ENCODE measurements at regions not wholly inside any gene's neighbourhood (a gene's known extent, or its start where the extent isn't known, plus 50 kb on each side); places are given as distances from the start of the nearest gene placed in this dataset.

GRCh38 chr3:13135811-13136321 lies 62.6 kb upstream of the IQSEC1 start:
- no peak for DNase-seq (ENCODE audit: low spot score)

DNA sequence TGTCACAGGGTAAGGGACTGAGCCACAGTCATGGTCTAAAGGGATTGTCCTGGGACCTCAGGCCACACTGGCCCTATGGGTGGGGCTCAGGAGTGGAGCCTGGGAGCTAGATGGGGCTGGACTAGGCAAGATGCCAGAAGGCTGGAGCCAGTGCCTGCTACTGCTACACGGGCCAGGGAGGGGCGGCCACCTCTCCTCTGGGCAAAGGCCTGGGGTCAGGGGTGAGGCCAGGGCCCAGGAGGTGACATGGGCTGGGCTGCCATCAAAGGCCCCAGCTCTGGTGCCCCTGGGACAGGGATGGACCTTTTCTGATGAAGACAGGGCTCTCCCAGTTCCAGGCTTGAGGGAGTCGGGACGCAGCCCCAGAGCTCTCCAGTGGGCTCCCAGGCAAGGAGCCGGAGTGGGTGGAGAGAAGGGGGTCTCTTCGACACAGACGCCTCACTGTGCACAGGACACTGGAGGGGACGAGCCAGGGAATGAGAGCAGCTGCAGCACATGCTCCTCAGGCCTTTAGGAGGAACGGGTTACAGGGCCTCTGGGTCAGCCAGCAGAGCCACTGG lies 62.1 kb upstream of the IQSEC1 start:
- DNase-seq (ENCODE audit: low spot score): no peak

DNA sequence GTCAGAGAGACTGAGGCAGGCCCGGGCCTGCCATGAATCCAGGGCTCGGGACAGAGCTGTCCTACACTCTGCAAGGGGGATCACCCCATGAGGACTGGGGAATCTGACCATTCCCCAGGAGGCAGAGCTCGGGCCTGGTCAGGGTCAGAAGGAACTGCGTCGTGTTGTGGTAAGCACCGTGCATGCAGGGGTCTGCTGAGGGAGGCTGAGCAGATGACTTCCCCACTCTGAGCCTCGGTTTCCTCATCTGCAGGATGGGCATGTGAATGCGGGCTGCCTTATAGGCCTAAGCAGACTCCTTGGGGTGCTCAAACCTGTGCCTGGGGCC lies 61.6 kb upstream of the IQSEC1 start:
- no peak for DNase-seq (ENCODE audit: low spot score)

GRCh38 chr3:13134166-13134878 lies 61.1 kb upstream of the IQSEC1 start:
- DNase-seq (ENCODE audit: low spot score): no peak

DNA sequence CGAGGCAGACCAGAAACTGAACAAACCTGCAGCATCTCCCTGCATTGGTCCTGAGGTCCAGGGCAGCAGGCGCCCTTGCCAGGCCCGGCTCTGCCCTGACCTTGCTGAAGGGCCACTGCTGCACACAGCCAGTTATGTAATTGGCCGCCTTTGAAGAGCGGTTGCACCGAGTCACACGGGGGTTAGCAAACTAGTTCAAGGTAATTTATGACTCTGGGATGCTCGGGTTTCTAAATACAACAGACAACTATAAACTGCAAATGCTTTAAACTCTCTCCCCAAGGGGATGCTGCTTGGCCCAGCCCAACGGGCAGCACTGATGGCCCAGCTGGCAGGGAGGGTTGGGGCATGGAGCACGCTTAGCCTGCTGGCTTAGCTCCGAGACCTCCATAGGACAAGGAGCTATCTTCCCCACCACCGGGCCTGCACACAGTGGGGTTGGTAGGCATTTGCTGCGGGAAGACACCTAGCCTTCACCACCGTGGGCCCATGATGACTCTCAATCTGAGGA lies 60.3 kb upstream of the IQSEC1 start:
- DNase-seq (ENCODE audit: low spot score): no peak

DNA sequence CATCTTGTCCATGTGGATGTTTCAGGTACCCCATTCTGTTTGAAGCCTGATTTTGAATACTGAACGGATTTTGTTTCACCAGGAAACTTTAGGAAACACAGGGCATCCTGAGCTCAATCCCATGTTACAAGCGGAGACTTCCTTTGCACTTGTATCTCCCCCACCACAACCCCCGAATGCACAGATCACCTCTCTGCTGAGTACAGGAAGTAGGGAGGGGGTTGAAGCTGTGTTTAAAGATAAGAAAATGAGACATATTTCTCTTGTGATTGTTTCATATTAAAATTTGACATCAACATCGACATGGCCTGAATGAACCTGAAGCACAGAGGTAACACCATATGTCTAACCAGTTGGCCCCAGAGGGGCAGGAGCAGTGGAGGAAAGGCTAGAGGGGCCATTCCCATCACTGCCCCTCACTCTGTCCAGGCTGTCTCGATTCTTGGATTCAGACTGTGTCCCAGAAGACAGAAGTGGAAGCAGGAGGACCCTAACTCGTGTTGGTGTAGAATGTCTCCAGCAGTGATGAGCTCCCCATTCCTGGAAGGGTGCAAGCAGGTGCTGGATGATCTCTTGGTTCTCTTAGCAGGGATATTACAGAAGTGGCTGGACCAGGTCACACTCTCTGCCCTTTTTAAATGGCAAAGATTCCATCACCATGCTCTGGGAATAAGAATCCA lies 59.6 kb upstream of the IQSEC1 start:
- DNase-seq (ENCODE audit: low spot score): no peak

DNA sequence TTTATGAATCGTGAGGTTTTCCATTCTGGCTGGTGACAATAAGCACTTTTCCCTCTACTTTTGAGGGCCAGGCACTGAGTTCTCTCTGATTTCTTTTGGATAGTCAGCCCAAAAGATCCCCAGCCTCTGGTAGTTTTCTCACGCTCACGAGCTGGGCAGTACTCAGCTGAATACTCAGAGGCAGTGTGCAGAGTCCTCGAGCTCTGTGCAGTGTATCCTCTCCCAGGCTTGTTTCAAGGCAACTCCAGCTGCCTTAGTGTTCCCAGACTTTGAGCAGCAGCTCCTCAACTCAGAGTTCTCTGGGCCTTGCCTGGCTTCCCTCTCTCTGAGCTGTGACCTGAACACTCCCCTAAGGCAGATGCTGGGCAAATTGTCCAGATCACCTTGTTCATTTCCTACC lies 59.1 kb upstream of the IQSEC1 start:
- no peak for DNase-seq (ENCODE audit: low spot score)

DNA sequence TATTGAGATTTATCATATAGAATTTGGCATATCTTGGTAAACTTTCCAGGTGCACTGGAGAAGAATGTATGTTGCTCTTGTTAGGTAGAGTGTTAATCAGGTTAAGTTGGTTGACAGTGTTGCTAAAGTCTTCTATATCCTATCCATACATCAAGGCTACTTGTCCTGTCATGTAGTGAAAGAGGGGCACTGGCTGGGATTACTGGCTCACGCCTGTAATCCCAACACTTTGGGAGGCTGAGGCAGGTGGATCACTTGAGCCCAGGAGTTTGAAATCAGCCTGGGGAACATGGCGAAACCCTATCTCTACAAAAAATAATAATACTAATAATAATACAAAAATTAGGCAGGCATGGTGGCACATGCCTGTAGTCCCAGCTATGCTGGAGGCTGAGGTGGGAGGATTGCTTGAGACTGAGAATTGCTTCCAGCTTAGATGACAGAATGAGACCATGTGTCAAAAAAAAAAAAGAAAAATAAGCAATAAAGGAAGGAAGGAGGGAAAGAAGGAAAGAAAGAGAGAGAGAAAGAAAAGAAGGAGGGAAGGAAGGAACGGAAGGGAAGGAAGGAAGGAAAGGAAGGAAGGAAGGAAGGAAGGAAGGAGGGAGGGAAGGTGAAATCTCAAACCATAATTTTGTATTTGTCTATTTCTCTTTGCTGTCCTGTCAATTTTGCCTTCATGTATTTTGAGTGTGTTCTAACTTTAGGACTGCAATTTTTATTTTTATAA lies 57.4 kb upstream of the IQSEC1 start:
- DNase-seq (ENCODE audit: low spot score): no peak

- no peak for DNase-seq (ENCODE audit: low spot score)
Measured at GRCh38 chr3:13125092-13126015, 52.1 kb upstream of the IQSEC1 start.

GRCh38 chr3:13124631-13125030 lies 51.4 kb upstream of the IQSEC1 start:
- DNase-seq (ENCODE audit: low spot score): no peak

DNA sequence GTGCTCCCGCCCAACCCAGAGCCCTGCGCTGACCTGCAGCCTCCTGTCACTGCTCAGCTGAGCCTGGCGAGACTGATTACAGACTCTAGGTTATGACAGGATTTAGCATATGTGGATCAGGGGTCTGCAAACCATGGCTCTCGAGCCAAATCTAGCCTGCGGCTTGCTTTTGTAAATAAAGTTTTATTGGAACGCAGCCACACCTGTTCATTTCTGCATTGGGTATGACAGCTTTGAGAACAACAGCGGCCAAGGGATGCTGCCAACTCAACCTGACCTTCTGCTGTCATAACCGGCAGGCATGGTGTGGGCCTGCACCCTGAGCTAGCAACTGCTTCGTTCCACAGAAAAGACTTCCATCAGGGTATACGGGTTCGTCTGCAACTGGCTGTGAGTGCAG lies 50.5 kb upstream of the IQSEC1 start:
- no peak for DNase-seq (ENCODE audit: low spot score)

DNA sequence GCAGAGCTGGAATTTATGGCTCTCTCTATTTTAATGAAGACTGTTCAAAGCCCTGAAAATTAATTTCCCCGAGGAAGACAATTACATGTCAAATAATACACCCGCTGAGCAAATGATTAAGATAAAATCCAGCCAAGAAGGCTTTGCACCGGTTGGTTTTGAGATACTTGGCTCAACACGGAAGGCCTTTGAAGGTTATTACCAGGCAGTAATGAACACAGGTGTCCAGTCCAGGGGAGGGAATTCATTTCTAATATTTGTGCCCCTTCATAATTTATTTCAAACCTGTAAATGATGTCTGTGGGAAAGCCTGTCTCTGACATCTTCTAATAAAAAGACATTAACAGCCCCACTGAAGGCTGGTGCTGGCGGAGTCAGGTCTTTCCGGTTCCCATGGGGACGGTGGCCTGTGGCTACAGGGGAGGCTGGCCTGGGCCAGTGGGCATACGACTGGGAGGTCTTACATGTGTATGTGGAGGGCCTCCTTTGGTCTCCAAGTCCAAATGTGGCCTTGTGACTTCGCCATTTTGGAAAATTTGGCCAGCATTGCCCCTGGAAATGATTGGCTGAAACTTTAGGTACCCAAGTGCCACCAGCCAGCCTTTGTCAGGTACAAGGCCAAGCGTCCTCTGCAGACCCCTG lies 49.9 kb upstream of the IQSEC1 start:
- no peak for DNase-seq (ENCODE audit: low spot score)
